OCI-LY3 (cell line): ENCODE measurements at regions not wholly inside any gene's neighbourhood (a gene's known extent, or its start where the extent isn't known, plus 50 kb on each side); places are given as distances from the start of the nearest gene placed in this dataset.
"Not testable (repeated sequence)": the region's sequence is repeated elsewhere in the genome, so short reads cannot be mapped to it uniquely, and the experiment has no call there.

Experiments used
- H2AFZ ChIP-seq: fragments of 200-600, 300-600 bp; shearing (Covaris generic); 2 replicates; pipeline ENCODE4 v1.6.0; 2014; ENCODE audit warnings: antibody characterized with exemption, low read depth, low read length
- H3K27ac ChIP-seq: fragments of 200-600, 300-600 bp; sonication (generic); 2 replicates; pipeline ENCODE4 v1.5.1; 2014; ENCODE audit warnings: mild to moderate bottlenecking, low read length, moderate library complexity, mixed read lengths
- H3K27me3 ChIP-seq: fragments of 200-600, 300-600 bp; sonication (generic); 2 replicates; pipeline ENCODE4 v1.6.1; 2014; ENCODE audit warnings: low read depth, low read length, mixed read lengths
- H3K36me3 ChIP-seq: fragments of 200-600, 300-600 bp; sonication (generic); replicated peaks from 2 replicates; pipeline ENCODE3; 2014; ENCODE audit warnings: low read depth, low read length, mixed read lengths
- H3K4me1 ChIP-seq: fragments of 300-600, 200-600 bp; sonication (generic); 2 replicates; pipeline ENCODE4 v1.6.1; 2014; ENCODE audit warnings: low read length, mixed read lengths
- H3K4me2 ChIP-seq: fragments of 200-600, 300-600 bp; sonication (generic); 2 replicates; pipeline ENCODE4 v1.6.1; 2014; ENCODE audit warnings: low read length, mixed read lengths
- H3K4me3 ChIP-seq: fragments of 300-600, 200-600 bp; sonication (generic); 2 replicates; pipeline ENCODE4 v1.5.1; 2014; ENCODE audit warnings: antibody characterized with exemption, mild to moderate bottlenecking, low read length, moderate library complexity
- H3K79me2 ChIP-seq: fragments of 300-600, 200-600 bp; shearing (Covaris generic); 2 replicates; pipeline ENCODE4 v1.6.1; 2014; ENCODE audit warnings: mild to moderate bottlenecking, low read length, mixed read lengths
- H3K9ac ChIP-seq: fragments of 300-600, 200-600 bp; shearing (Covaris generic); 2 replicates; pipeline ENCODE4 v1.6.0; 2014; ENCODE audit warnings: mild to moderate bottlenecking, low read length, moderate library complexity
- H3K9me3 ChIP-seq: fragments of 200-600, 300-600 bp; shearing (Covaris generic); 2 replicates; pipeline ENCODE4 v1.6.1; 2014; ENCODE audit warnings: low read length, mixed read lengths; ENCODE audit not compliant: insufficient read depth
- H4K20me1 ChIP-seq: fragments of 200-600, 300-600 bp; sonication (generic); 2 replicates; pipeline ENCODE4 v1.6.1; 2016; ENCODE audit warnings: low read length, mixed read lengths; ENCODE audit not compliant: insufficient read depth
- CTCF ChIP-seq: fragments of 200-600, 300-600 bp; sonication (generic); IDR thresholded peaks from 2 replicates; pipeline ENCODE4 v1.5.1; 2014; ENCODE audit warnings: antibody characterized with exemption, low read length, low read depth
- EZH2phosphoT487 ChIP-seq: fragments of 200-600 bp; shearing (Covaris generic); IDR thresholded peaks from 2 replicates; pipeline ENCODE4 v1.6.1; 2018; ENCODE audit warnings: antibody characterized with exemption, mixed run types, low read depth

- TF ChIP-seq EZH2phosphoT487 (no peak), CTCF (no peak)
- Histone ChIP-seq H3K9ac (no peak overlapping the region), H2AFZ (no peak overlapping the region), H3K27me3 (peaks cover 27% of the 10 kb centered on the region), H4K20me1 (no peaks in the 10 kb centered on the region), H3K9me3 (no peaks in the 10 kb centered on the region), H3K36me3 (no peaks in the 10 kb centered on the region), H3K79me2 (no peaks in the 10 kb centered on the region), H3K4me2 (no peak overlapping the region), H3K4me1 (peaks cover 15% of the 10 kb centered on the region), H3K4me3 (no peak overlapping the region), H3K27ac (no peak overlapping the region)
Measured at GRCh38 chr7:155381852-155382801, 75.8 kb upstream of the EN2 start.

GRCh38 chr7:155382802-155383171 is 75.1 kb upstream of the EN2 start:
- no peak overlapping the region for H3K4me2 ChIP-seq
- TF ChIP-seq EZH2phosphoT487 (no peak), CTCF (no peak)
- H4K20me1 ChIP-seq, result no peaks in the 10 kb centered on the region
- H3K4me1 ChIP-seq, result peaks cover 15% of the 10 kb centered on the region
- peaks cover 27% of the 10 kb centered on the region for H3K27me3 ChIP-seq
- H3K9me3 ChIP-seq, result no peaks in the 10 kb centered on the region
- H2AFZ ChIP-seq, result no peak overlapping the region
- H3K36me3 ChIP-seq, result no peaks in the 10 kb centered on the region
- no peaks in the 10 kb centered on the region for H3K79me2 ChIP-seq
- H3K4me3 ChIP-seq, result no peak overlapping the region
- no peak overlapping the region for H3K27ac ChIP-seq
- H3K9ac ChIP-seq, result no peak overlapping the region

- H3K27ac ChIP-seq, result no peak overlapping the region
- peaks cover 15% of the 10 kb centered on the region for H3K4me1 ChIP-seq
- no peaks in the 10 kb centered on the region for H3K36me3 ChIP-seq
- TF ChIP-seq EZH2phosphoT487 (no peak), CTCF (no peak)
- peaks cover 18% of the 10 kb centered on the region for H3K27me3 ChIP-seq
- H4K20me1 ChIP-seq, result no peaks in the 10 kb centered on the region
- no peak overlapping the region for H3K4me2 ChIP-seq
- H3K4me3 ChIP-seq, result no peak overlapping the region
- H3K9me3 ChIP-seq, result no peaks in the 10 kb centered on the region
- no peaks in the 10 kb centered on the region for H3K79me2 ChIP-seq
- H2AFZ ChIP-seq, result no peak overlapping the region
- no peak overlapping the region for H3K9ac ChIP-seq
Measured at GRCh38 chr7:155383756-155384491, 74.0 kb upstream of the EN2 start.

GRCh38 chr7:155384751-155385150 is 73.2 kb upstream of the EN2 start:
- Histone ChIP-seq H3K36me3 (no peaks in the 10 kb centered on the region), H3K9ac (no peak overlapping the region), H3K9me3 (no peaks in the 10 kb centered on the region), H3K4me1 (peaks cover 9% of the 10 kb centered on the region), H3K4me2 (no peak overlapping the region), H2AFZ (no peak overlapping the region), H3K27me3 (peaks cover 11% of the 10 kb centered on the region), H3K4me3 (no peak overlapping the region), H3K79me2 (no peaks in the 10 kb centered on the region), H4K20me1 (no peaks in the 10 kb centered on the region), H3K27ac (no peak overlapping the region)
- TF ChIP-seq CTCF (no peak), EZH2phosphoT487 (no peak)

GRCh38 chr7:155385182-155385581 is 72.7 kb upstream of the EN2 start:
- peaks cover 13% of the 10 kb centered on the region for H3K27me3 ChIP-seq
- not testable (repeated sequence) for H3K79me2 ChIP-seq, H3K9ac ChIP-seq, H3K4me3 ChIP-seq, H3K4me2 ChIP-seq, H3K36me3 ChIP-seq, H4K20me1 ChIP-seq, H2AFZ ChIP-seq, H3K9me3 ChIP-seq, H3K27ac ChIP-seq, H3K4me1 ChIP-seq
